ENCODE measurements at regions not wholly inside any gene's neighbourhood (a gene's known extent, or its start where the extent isn't known, plus 50 kb on each side); places are given as distances from the start of the nearest gene placed in this dataset.

DNA sequence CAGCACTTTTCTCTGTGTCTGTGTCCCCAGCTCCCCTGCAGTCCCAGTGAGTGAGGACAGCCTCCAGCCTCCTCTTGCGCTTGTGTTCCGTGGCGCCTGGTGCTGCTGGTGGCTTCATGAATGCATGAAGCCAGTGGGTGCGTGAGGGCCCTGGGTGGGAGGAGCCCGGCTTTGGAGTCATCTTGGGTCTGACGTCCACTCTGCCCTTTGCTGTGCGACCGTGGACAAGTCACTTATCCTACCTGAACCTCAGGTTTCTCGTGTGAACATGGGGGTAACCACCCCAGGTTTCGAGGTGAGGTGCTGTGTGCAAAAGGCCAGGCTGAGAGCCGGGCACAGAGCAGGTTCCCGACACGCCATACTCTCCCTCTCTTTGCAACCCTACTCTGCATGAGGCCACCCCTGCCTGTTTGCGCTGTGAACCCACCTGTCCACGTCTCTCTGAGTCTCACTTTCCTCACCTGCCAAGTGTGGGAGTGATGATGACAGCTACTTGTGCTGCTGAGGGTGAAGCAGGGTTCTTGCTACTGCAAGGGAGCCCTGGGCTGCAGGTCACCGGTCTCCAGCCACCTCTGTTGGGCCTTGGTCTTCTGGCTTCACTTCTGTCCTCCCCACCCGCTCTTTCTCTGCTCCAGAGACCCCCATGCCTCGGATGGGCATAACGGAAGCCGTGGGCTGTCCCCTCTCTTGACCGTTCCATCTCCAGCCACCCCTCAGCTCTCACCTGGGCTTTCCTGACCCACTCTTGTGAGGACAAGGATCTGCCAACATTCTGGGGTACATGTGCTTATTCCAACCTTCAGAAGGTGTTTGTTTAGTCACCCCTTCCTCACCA lies 537.6 kb downstream of the TBC1D22A start:
- no peak for TF ChIP-seq GATA2 (IDR thresholded peaks at IDR 0.05; ENCODE audit: low read depth, low read length)

DNA sequence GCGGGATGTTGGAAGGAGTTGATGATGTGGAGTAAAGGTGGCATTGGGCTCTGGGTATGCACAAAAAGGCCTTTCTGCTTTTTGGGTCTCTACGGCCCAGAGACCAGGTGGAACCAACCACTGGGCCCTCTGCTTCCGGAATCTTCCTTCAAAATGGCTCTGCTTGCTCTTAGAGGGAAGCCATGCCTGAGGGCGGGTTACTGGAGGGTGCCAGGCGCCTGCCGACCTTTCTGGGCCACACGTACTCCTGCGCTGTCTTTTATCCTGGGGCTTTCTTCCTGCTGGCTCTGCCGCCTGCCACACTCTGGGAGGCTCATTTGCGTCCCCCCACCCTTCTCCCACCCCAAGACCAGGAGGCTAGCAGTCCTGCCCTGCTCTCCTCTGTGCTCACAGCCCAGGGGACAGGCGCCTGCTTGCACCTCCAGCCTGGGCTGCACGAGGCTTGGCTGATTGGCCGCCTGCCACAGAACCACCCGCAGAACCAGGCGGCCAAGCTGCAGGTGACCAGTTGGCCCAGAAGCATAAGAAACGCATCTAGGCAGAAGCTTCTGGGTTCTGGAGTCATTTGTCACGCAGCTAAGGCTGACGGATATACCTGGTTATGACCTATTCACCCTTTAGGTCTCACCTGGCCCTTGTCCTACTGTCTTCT lies 536.9 kb downstream of the TBC1D22A start:
- TF ChIP-seq GATA3 (IDR thresholded peaks at IDR 0.05; ENCODE audit: low read depth, low read length) (no peak), GATA2 (IDR thresholded peaks at IDR 0.05; ENCODE audit: low read depth, low read length) (no peak)

DNA sequence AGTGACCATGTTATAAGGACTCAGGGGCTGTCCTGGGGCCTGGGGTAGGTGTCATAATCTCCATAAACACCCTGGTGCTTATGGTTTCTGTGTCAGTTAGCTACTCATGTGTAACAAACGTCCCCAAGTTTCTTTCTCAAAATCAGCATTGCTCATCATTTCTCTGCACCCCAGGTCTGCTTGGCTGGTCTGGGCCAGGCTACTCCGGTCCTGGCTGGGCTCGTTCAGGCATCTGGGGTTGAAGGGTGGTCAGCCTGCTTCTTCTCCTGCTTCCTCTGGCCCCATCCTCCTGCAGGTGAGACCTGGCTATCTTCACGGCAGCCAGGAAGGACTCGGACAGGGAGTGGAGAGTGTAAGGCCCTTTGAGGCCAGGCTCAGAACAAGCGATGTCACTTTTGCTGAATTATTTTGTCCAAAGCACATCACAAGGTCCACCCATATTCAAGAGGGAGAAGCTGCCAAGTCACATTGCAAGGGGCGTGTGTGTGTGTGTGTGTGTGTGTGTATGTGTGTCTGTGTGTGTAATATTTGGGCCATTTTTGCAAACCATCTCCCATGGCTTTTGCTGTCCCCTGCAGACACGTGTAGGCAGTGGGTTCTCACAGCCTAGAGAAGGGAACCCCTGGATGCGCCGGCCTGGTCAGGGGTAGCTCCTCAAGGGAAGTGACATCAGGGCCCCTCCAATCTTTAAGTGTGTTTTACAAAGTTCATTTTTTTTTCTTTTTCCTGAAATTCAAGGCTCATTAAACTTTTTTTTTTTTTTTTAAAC lies 535.8 kb downstream of the TBC1D22A start:
- no peak for TF ChIP-seq GATA3 (IDR thresholded peaks at IDR 0.05; ENCODE audit: low read depth, low read length)
- no peak for TF ChIP-seq GATA2 (IDR thresholded peaks at IDR 0.05; ENCODE audit: low read depth, low read length)

DNA sequence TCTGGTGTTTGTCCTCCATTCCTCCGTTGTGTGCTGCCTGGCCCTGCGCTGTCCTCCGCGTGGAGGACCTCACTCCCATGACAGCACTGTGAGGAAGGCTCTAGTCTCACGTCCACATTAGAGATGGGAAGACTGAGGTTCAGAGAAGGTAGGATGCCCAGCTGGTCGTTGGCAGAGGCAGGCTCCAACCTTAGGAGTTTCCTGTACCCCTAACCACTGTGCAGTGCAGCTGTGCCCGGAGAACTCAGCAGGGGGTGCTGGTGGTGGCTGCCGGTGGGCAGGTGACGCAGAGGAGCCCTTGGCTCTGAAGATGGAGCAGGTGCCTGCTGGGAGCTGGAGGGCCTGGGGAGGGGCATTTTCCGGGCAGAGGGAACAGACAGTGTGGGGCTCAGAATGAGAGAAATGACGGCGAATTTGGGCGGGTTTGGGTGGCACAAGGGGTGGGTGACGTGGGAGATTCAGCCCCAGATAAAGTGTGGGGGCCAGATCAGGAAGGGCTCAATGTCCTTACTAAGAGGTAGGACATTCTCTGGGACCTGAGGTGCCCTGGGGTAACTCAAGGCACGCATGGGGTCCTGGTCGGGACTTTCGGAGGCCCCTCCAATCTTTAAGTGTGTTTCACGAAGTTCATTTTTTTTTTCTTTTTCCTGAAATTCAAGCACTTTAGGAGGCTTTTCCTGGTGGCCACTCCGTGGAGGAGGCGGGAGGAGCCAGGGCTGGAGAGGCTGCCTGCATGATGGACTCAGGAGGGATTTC lies 535.0 kb downstream of the TBC1D22A start:
- TF ChIP-seq GATA3 (IDR thresholded peaks at IDR 0.05; ENCODE audit: low read depth, low read length), result no peak
- no peak for TF ChIP-seq GATA2 (IDR thresholded peaks at IDR 0.05; ENCODE audit: low read depth, low read length)

DNA sequence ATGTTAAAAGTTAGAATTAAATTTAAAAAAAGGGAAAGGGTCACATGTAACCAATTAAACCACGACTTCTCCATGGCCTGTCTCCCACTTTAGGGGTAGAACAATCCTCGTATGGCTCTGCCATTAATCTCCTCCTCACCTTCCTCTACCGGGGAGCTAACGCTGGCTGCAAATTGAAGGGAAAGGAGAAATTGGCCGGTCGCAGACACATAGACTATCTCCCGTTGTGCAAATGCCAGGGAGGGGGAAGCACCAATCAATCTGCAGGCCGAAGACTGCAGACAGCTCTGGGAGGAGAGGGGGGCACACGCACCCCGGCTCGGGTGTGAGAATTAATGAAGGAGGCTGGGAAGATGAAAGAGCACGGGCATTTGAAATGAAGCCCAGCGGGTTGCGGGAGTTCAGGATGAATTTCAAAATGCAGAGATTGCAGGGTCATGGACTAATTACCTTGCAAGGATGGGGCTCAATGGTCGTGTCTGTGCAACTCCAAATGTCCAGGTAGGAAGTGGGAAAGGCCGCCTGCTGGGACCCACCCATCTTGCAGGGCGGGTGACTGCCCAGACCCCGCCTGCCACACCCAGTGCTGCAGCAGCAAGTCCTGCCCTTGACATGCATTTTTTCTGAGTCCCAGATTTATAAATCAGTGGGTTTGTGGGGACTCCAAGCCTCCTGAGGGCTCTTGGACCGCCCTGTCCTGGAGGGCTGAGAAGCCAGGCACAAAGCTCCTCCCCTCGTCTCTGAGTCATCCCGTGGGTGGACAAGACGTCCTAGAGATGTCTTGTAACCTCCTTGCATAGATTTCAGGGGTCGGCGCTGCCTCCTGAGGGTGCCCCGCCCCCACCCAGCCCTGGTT lies 534.2 kb downstream of the TBC1D22A start:
- TF ChIP-seq GATA3 (IDR thresholded peaks at IDR 0.05; ENCODE audit: low read depth, low read length), result no peak

DNA sequence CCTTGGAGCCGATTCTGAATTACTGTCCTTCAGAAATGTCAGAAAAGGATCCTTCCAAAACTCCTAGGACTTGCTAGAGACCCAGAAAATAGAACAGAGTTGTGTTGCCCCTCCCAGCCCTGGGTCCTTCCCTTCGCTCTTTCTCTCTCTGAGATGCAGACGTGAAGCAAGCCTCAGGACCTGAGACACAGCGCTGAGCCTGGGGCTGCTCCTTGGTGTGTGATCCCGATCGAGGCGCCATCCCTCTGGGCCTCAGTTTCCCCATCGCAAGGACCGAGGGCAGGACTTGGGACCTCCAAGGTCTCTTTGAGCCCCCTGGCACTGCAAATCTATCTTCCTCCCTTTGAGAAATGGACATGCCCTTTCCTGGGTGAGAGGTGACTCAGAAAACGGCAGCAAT lies 533.5 kb downstream of the TBC1D22A start:
- TF ChIP-seq GATA2 (IDR thresholded peaks at IDR 0.05; ENCODE audit: low read depth, low read length) (no peak), GATA3 (IDR thresholded peaks at IDR 0.05; ENCODE audit: low read depth, low read length) (no peak)

DNA sequence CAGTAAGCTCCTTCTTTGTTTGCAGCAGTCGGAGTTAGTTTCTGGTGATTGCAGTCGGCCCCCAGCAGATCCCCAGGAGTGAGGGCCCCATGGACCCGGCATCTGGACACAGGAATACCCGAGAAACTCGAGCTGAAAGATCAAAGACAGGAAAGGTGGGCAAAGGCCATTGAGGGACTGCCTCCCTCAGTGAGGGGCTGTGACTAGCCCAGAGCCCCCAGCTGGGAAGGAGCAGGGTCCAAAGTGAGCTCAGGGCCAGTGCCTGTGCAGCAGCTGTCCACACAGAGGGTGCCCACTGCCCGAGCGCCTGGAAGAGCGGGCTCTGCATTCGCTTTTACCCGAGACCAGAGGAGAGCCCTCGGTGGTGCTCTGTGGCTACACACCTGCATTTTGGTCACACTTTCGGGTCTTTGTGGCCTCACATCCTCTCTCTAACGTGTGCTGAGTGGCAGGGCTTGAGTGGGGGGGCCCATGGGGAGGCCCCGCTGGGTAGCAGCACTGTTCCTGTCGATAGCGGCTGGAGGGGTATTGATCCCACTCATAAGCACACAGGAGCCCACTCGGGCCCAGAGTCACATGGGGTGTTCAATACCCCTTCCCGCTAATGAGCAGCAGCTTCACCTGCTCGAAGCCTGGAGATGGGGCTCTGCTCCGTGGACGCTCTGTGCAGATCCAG lies 532.9 kb downstream of the TBC1D22A start:
- TF ChIP-seq GATA3 (IDR thresholded peaks at IDR 0.05; ENCODE audit: low read depth, low read length) (no peak), GATA2 (IDR thresholded peaks at IDR 0.05; ENCODE audit: low read depth, low read length) (no peak)

DNA sequence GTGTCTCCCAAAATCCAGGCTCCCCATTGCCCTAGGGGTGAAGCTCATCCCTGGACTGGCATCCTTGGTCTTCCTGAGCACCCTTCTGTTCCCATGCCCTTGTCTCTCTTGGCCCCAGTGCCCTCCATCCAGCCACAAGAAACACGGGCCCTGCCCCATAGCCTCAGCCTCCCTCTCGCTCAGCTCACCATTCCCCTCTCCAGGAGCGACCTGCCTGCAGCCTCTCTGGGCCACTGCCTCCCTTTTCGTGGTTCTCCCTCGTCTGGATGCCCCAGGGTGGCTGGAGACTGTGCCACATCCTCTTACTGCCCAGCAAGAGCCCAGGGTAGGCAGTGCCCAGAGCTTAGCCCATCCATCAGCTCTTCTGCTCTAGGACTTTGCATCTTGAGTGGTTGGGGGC lies 532.1 kb downstream of the TBC1D22A start:
- TF ChIP-seq GATA3 (IDR thresholded peaks at IDR 0.05; ENCODE audit: low read depth, low read length), result no peak

DNA sequence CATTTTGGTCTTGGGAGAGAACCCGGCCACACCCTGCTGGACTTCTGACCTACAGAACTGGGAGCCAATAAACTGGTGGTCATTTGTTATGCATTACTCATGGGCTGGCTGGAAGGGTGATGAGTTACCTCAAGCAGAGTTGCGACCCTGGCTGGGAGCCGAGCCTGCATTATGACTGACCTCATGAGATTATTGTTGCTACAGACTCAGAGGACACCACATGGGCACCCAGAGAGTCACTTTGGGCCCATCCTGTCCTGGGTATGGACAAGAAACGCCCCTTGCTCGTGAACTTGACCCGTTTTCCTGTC lies 531.7 kb downstream of the TBC1D22A start:
- no peak for TF ChIP-seq GATA2 (IDR thresholded peaks at IDR 0.05; ENCODE audit: low read depth, low read length)
- TF ChIP-seq GATA3 (IDR thresholded peaks at IDR 0.05; ENCODE audit: low read depth, low read length), result no peak

DNA sequence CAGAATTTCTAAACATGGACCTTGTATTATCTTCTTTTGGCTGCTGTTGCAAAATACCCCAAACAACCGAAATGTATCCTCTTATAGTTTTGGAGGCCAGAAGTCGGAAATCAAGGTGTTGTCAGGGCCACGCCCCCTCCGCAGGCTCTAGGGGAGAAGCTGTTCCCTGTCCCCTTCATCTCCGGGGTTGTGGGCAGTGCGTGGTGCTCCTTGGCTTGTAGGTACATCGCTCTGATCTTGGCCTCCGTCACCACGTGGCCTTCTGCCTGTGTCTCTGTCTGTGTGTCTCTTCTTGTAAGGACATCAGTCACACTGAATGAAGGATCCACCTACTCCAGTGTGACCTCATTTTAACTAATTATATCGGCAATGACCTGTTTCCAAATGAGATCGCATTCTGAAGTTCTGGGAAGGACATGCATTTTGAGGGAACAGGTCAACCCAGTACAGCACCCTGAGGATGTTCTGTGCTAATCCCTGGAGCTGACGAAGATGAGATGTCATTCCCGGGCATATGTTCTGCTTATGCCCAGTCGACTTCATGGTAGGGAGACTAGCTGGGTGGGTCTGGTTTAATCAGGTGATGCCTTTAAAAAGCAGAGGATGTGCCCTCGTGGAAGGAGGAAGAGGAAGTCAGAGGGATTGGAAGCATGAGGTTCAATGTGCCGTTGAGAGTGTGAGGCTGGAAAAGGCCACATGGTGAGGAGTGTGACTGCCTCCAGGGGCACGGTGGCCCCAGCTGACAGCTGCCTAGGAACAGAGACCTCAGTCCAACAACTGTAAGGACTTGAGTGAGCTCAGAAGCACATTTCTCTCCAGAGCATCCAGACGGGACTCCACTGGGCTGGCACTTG lies 531.1 kb downstream of the TBC1D22A start:
- no peak for TF ChIP-seq GATA3 (IDR thresholded peaks at IDR 0.05; ENCODE audit: low read depth, low read length)
- no peak for TF ChIP-seq GATA2 (IDR thresholded peaks at IDR 0.05; ENCODE audit: low read depth, low read length)

DNA sequence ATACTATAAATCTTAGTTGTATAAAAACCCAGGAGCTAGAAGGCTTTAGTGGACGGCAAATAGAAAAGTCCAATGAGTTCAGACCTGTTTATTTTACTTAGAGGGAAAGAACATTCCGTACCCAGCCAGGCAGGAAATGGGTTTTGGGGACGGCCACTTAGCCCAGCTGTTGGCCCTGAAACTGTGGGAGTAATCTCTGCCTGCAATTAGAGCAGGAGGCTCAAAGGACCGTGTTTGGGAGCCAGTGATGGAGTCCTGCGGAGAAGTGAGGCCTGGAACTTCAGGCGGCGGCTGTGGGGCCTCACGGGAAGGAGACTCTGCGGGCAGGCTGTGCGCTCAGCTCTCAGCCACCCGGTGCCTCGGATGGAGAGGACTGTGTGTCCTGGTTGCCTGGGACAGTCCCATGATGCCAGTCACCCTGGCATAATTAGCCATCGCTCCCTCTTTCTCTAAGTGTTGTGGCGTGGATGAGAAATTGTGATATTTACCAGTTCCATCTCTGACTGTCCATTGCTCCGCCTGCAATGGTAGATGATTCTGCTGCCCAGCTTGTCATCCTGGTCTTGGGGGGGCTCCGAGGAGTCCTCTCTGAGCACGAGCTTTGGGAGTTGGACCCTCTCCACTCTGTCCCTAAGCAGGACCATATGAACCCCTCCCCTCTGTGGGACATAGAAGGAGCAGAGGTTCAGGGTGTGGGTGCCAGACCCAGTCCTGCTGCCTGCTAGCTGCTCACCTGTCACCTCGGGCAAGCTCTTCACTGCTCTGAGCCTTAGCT lies 530.3 kb downstream of the TBC1D22A start:
- TF ChIP-seq GATA2 (IDR thresholded peaks at IDR 0.05; ENCODE audit: low read depth, low read length), result no peak
